ENCODE measurements at regions not wholly inside any gene's neighbourhood (a gene's known extent, or its start where the extent isn't known, plus 50 kb on each side); places are given as distances from the start of the nearest gene placed in this dataset.
"Not testable (repeated sequence)": the region's sequence is repeated elsewhere in the genome, so short reads cannot be mapped to it uniquely, and the experiment has no call there.

GRCh38 chr5:79924936-79925893 is 65.8 kb downstream of the MTX3 start:
- ATAC-seq (no peak), DNase-seq (no peak)
- Histone ChIP-seq H3K27me3 (no peaks in the 10 kb centered on the region), H3K4me3 (no peak overlapping the region), H3K9me3 (no peaks in the 10 kb centered on the region), H3K36me3 (no peaks in the 10 kb centered on the region), H3K4me1 (no peaks in the 10 kb centered on the region), H3K27ac (no peak overlapping the region)
- intact Hi-C loops (cut with DNase I), result no loop called here
- TF ChIP-seq CTCF (IDR thresholded peaks at IDR 0.05), result no peak

- Histone ChIP-seq H3K4me3 (no peak overlapping the region), H3K4me1 (no peaks in the 10 kb centered on the region), H3K27ac (no peak overlapping the region), H3K9me3 (peaks cover 0 to 7% of the 10 kb centered on the region in 2 donors), H3K27me3 (no peaks in the 10 kb centered on the region), H3K36me3 (no peaks in the 10 kb centered on the region)
- ATAC-seq, result no peak
- no peak for TF ChIP-seq CTCF (IDR thresholded peaks at IDR 0.05)
- no peak for DNase-seq
- intact Hi-C loops (cut with DNase I), result no loop called here
These were observed 67.6 kb downstream of the MTX3 start for GRCh38 chr5:79923431-79923830.

- H3K4me3 ChIP-seq, result no peak overlapping the region
- H3K4me1 ChIP-seq, result no peaks in the 10 kb centered on the region
- intact Hi-C loops (cut with DNase I), result no loop called here
- no peak for ATAC-seq
- TF ChIP-seq CTCF (IDR thresholded peaks at IDR 0.05), result no peak
- H3K9me3 ChIP-seq, result peaks cover 0 to 14% of the 10 kb centered on the region in 2 donors
- no peak overlapping the region for H3K27ac ChIP-seq
- no peaks in the 10 kb centered on the region for H3K27me3 ChIP-seq
- no peak for DNase-seq
- no peaks in the 10 kb centered on the region for H3K36me3 ChIP-seq
These were observed 68.4 kb downstream of the MTX3 start for GRCh38 chr5:79922626-79923025.

- H3K4me1 ChIP-seq; H3K9me3 ChIP-seq; DNase-seq; H3K36me3 ChIP-seq; intact Hi-C loops (cut with DNase I); H3K4me3 ChIP-seq; H3K27me3 ChIP-seq; H3K27ac ChIP-seq; ATAC-seq: not testable (repeated sequence)
These were observed 83.6 kb downstream of the MTX3 start for GRCh38 chr5:79907452-79907851.

GRCh38 chr5:79902571-79902970 is 88.5 kb downstream of the MTX3 start:
- H3K4me1 ChIP-seq; H3K9me3 ChIP-seq; H3K27me3 ChIP-seq; H3K27ac ChIP-seq; intact Hi-C loops (cut with DNase I); DNase-seq; H3K36me3 ChIP-seq; H3K4me3 ChIP-seq; ATAC-seq: not testable (repeated sequence)

GRCh38 chr5:79901631-79902030 is 89.4 kb downstream of the MTX3 start:
- no peak for ATAC-seq
- H3K27me3 ChIP-seq, result peaks cover 0 to 8% of the 10 kb centered on the region in 2 donors
- H3K4me3 ChIP-seq, result no peak overlapping the region
- H3K4me1 ChIP-seq, result no peaks in the 10 kb centered on the region
- no peak overlapping the region for H3K27ac ChIP-seq
- no peaks in the 10 kb centered on the region for H3K36me3 ChIP-seq
- no peaks in the 10 kb centered on the region for H3K9me3 ChIP-seq
- TF ChIP-seq CTCF (IDR thresholded peaks at IDR 0.05), result no peak
- intact Hi-C loops (cut with DNase I), result no loop called here
- DNase-seq, result no peak
